GM12878 (cell line): ENCODE measurements at regions not wholly inside any gene's neighbourhood (a gene's known extent, or its start where the extent isn't known, plus 50 kb on each side); places are given as distances from the start of the nearest gene placed in this dataset.

ENCODE experiments used
- ATAC-seq: fragments of 200-7000 bp; cut with Tn5 transposase; 3 replicates; pipeline ENCODE4 v1.9.1; 2020; ENCODE audit warnings: mild to moderate bottlenecking, moderate library complexity
- BruUV-seq: library from RNA; stranded (reverse); fragments of 400-500 nt; replicated peaks from 2 replicates; lab custom pipeline; 2021; lab: Mats Ljungman, UMichigan
- CTCF ChIA-PET: fragments of 300-600 bp; sonication (Branson Sonifier 250); formaldehyde crosslinking; extraction: SDS; loops from one replicate; lab custom pipeline; 2021; ENCODE audit warnings: inconsistent platforms; lab: Yijun Ruan, JAX
- POLR2A ChIA-PET: fragments of 350-600 bp; formaldehyde crosslinking; extraction: SDS; loops from one replicate; lab custom pipeline; 2021; ENCODE audit warnings: inconsistent platforms; lab: Charles Lee
- RAD21 ChIA-PET: fragments of 300-600 bp; sonication (Branson Sonifier 250); formaldehyde crosslinking; loops from one replicate; lab custom pipeline; 2023; ENCODE audit warnings: antibody characterized with exemption; ENCODE audit not compliant: unreplicated experiment; lab: Charles Lee
- SMC1A ChIA-PET: fragments of 300-600 bp; sonication (Branson Sonifier 250); formaldehyde crosslinking; loops from one replicate; lab custom pipeline; 2023; ENCODE audit not compliant: unreplicated experiment, uncharacterized antibody; lab: Charles Lee
- DNase-seq: peaks from one replicate; pipeline ENCODE4 v3.0.0-alpha.2; 2011; ENCODE audit warnings: low read depth, low spot score
- FAIRE-seq: peaks from 3 replicates; lab custom pipeline; 2011; peaks lifted over from hg19 to GRCh38; lab: Jason Lieb, UNC
- H2AFZ ChIP-seq: 2 replicates; pipeline ENCODE4 v1.6.0; 2011; ENCODE audit warnings: low read depth, low read length, control low read depth; ENCODE audit not compliant: control insufficient read depth
- H3K27ac ChIP-seq: 2 replicates; pipeline ENCODE4 v1.5.1; 2011; ENCODE audit warnings: control low read depth; ENCODE audit not compliant: control insufficient read depth, insufficient read depth
- H3K27me3 ChIP-seq, 2 experiments: replicated peaks in 1 of 2; 2 replicates each; pipeline versions ENCODE4 v1.6.0 to v1.6.1; 2011; ENCODE audit warnings: low read length in 1 of 2; ENCODE audit not compliant: control insufficient read depth in 2 of 2, insufficient read depth in 2 of 2
- H3K36me3 ChIP-seq, 2 experiments: 2 replicates each; pipeline ENCODE4 v1.5.1; 2011; ENCODE audit warnings: low read length in 1 of 2; ENCODE audit not compliant: control insufficient read depth in 2 of 2, insufficient read depth in 2 of 2
- H3K4me1 ChIP-seq: 2 replicates; pipeline ENCODE4 v1.6.1; 2011; ENCODE audit warnings: mild to moderate bottlenecking, low read length, moderate library complexity, mixed read lengths; ENCODE audit not compliant: control insufficient read depth, insufficient read depth
- H3K4me2 ChIP-seq: 2 replicates; pipeline ENCODE4 v1.6.0; 2011; ENCODE audit warnings: control low read depth; ENCODE audit not compliant: control insufficient read depth, insufficient read depth
- H3K4me3 ChIP-seq: fragments of 200-600 bp; sonication (generic); 2 replicates; pipeline ENCODE4 v1.5.1; 2016
- H3K79me2 ChIP-seq: 2 replicates; pipeline ENCODE4 v1.6.0; 2011; ENCODE audit warnings: low read length; ENCODE audit not compliant: control insufficient read depth, insufficient read depth
- H3K9ac ChIP-seq: 2 replicates; pipeline ENCODE4 v1.8.0; 2011; ENCODE audit warnings: low read length, control low read depth, mixed read lengths; ENCODE audit not compliant: control insufficient read depth, insufficient read depth
- H3K9me3 ChIP-seq: replicated peaks from 3 replicates; pipeline ENCODE4 v1.5.1; 2011; ENCODE audit warnings: mild to moderate bottlenecking, low read length; ENCODE audit not compliant: control insufficient read depth, insufficient read depth
- H4K20me1 ChIP-seq: 2 replicates; pipeline ENCODE4 v1.6.0; 2011; ENCODE audit not compliant: control insufficient read depth, insufficient read depth
- ATF7 ChIP-seq: fragments of 450-650 bp; IDR thresholded peaks from 2 replicates; pipeline ENCODE4 v1.6.1; 2016; ENCODE audit warnings: low read depth, mild to moderate bottlenecking
- HDAC2 ChIP-seq: fragments of 200-600 bp; sonication (generic); IDR thresholded peaks from 2 replicates; pipeline ENCODE4 v1.6.1; 2017
- KLF5 ChIP-seq: fragments of 450-650 bp; IDR thresholded peaks from 2 replicates; pipeline ENCODE4 v1.6.1; 2014; ENCODE audit warnings: mild to moderate bottlenecking; ENCODE audit not compliant: partially characterized antibody
- LARP7 ChIP-seq: fragments of 450-650 bp; IDR thresholded peaks from 2 replicates; pipeline ENCODE4 v1.6.1; 2017; ENCODE audit warnings: mild to moderate bottlenecking
- POU2F2 ChIP-seq: IDR thresholded peaks from 3 replicates; pipeline ENCODE4 v1.6.1; 2011; ENCODE audit warnings: low read depth, mild to moderate bottlenecking, low read length, borderline replicate concordance
- SUPT20H ChIP-seq: IDR thresholded peaks from 2 replicates; pipeline ENCODE4 v1.6.1; 2011; ENCODE audit warnings: low read depth, mild to moderate bottlenecking, low read length, moderate library complexity, borderline replicate concordance; ENCODE audit not compliant: control insufficient read depth
- SUZ12 ChIP-seq: fragments of 200-600 bp; sonication (generic); IDR thresholded peaks from one replicate; pipeline ENCODE4 v1.6.1; 2018; ENCODE audit warnings: antibody characterized with exemption, mild to moderate bottlenecking; ENCODE audit not compliant: unreplicated experiment
- ZNF384 ChIP-seq: IDR thresholded peaks from 2 replicates; pipeline ENCODE4 v1.6.1; 2012; ENCODE audit warnings: low read depth, mild to moderate bottlenecking, low read length, improper control_type of control experiment, borderline replicate concordance
- WGBS: methylation state at CpG from one replicate; pipeline ENCODE4 v1.1.6; 2016; ENCODE audit warnings: low lambda C conversion rate; ENCODE audit not compliant: insufficient replicate concordance, insufficient coverage; ENCODE audit errors: missing lambda C conversion rate; 5-methylcytosine and 5-hydroxymethylcytosine counted together
- in situ Hi-C: fragments of 300-500 bp; cut with MboI; formaldehyde crosslinking; loops from 9 replicates; pipeline ENCODE4 v1.14.3; 2018; ENCODE audit warnings: mixed read lengths
- intact Hi-C: fragments of 100-400 bp; cut with micrococcal nuclease; formaldehyde crosslinking; loops from one replicate; pipeline ENCODE4 v1.14.2; 2022; ENCODE audit not compliant: unreplicated experiment
- TF ChIP-seq, protein P1 (sequence below): fragments of 450-650 bp; IDR thresholded peaks from 2 replicates; pipeline ENCODE4 v1.6.1; 2017; ENCODE audit warnings: mild to moderate bottlenecking, low read depth, inconsistent platforms; ENCODE audit not compliant: poor library complexity, severe bottlenecking
- TF ChIP-seq, protein P2 (sequence below): IDR thresholded peaks from 2 replicates; pipeline ENCODE4 v1.6.1; 2011; ENCODE audit warnings: low read depth, mild to moderate bottlenecking, low read length, moderate library complexity, borderline replicate concordance; ENCODE audit errors: extremely low read depth

DNA sequence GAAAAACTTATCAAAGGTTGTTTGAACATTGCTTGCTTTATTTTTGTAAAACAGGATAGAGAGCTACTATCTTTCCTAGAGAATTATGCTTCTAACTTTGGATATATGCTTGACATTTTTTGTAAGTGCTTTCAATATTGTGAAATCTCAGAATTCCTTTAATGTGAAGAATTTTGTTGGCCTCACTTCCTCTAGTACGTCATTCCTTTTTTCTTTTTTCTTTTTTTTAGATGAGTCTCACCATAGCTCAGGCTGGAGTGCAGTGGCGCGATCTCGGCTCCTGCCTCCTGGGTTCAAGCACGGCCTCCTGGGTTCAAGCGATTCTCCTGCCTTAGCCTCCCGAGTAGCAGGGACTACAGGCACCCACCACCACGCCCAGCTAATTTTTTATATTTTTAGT lies 668.1 kb downstream of the RFPL4B start:
- Histone ChIP-seq H2AFZ (no peak overlapping the region), H4K20me1 (no peaks in the 10 kb centered on the region), H3K79me2 (no peaks in the 10 kb centered on the region), H3K4me1 (no peaks in the 10 kb centered on the region), H3K27me3 (no peaks in the 10 kb centered on the region), H3K27ac (no peak overlapping the region), H3K4me3 (no peak overlapping the region), H3K9me3 (no peaks in the 10 kb centered on the region), H3K36me3 (no peaks in the 10 kb centered on the region), H3K4me2 (no peak overlapping the region), H3K9ac (no peak overlapping the region)
- intact Hi-C loops = no loop called here
- CTCF ChIA-PET = interaction anchor here (1.3 to 1.5 kb wide), 2 partner anchors 14 to 19 kb away, joined by 3 read pairs; no protein-coding TSS in a partner anchor
- in situ Hi-C loops = no loop called here
- POLR2A ChIA-PET = no interaction called here
- DNase-seq (no peak), ATAC-seq (no peak), FAIRE-seq (no peak)
- no TSS peak for BruUV-seq
- RAD21 ChIA-PET = no interaction called here
- WGBS = 10% methylated on average over 8 of the region's 8 CpGs
- SMC1A ChIA-PET = interaction anchor here (1.3 kb wide), 2 partner anchors 79 to 864 kb away, joined by 3 read pairs; no protein-coding TSS in a partner anchor
- TF ChIP-seq, protein P1, sequence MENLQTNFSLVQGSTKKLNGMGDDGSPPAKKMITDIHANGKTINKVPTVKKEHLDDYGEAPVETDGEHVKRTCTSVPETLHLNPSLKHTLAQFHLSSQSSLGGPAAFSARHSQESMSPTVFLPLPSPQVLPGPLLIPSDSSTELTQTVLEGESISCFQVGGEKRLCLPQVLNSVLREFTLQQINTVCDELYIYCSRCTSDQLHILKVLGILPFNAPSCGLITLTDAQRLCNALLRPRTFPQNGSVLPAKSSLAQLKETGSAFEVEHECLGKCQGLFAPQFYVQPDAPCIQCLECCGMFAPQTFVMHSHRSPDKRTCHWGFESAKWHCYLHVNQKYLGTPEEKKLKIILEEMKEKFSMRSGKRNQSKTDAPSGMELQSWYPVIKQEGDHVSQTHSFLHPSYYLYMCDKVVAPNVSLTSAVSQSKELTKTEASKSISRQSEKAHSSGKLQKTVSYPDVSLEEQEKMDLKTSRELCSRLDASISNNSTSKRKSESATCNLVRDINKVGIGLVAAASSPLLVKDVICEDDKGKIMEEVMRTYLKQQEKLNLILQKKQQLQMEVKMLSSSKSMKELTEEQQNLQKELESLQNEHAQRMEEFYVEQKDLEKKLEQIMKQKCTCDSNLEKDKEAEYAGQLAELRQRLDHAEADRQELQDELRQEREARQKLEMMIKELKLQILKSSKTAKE = no peak
- TF ChIP-seq SUZ12 = no peak
- no peak for TF ChIP-seq POU2F2
- no peak for TF ChIP-seq KLF5
- no peak for TF ChIP-seq ATF7
- TF ChIP-seq, protein P2, sequence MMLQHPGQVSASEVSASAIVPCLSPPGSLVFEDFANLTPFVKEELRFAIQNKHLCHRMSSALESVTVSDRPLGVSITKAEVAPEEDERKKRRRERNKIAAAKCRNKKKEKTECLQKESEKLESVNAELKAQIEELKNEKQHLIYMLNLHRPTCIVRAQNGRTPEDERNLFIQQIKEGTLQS = no peak
- TF ChIP-seq ZNF384 = no peak
- TF ChIP-seq LARP7 = no peak
- no peak for TF ChIP-seq SUPT20H
- TF ChIP-seq HDAC2 = no peak
